Suprapubic skin (tissue), 4 donors: ENCODE measurements at regions not wholly inside any gene's neighbourhood (a gene's known extent, or its start where the extent isn't known, plus 50 kb on each side); places are given as distances from the start of the nearest gene placed in this dataset.

Source experiments
- DNase-seq, 2 donors: peaks; one replicate each; pipeline ENCODE4 v3.0.0-alpha.2; 2019; ENCODE audit warnings: low spot score in 2 of 2
- H3K27ac ChIP-seq: fragments of 200-600 bp; sonication (generic); one replicate; pipeline ENCODE4 v1.5.1; 2019
- H3K27me3 ChIP-seq: fragments of 200-600 bp; sonication (generic); one replicate; pipeline ENCODE4 v1.5.1; 2019
- H3K36me3 ChIP-seq: fragments of 200-600 bp; sonication (generic); one replicate; pipeline ENCODE4 v1.5.1; 2019
- H3K4me1 ChIP-seq: fragments of 200-600 bp; sonication (generic); one replicate; pipeline ENCODE4 v1.5.1; 2019
- H3K4me3 ChIP-seq: fragments of 200-600 bp; sonication (generic); one replicate; pipeline ENCODE4 v1.5.1; 2019; ENCODE audit warnings: mild to moderate bottlenecking
- H3K9me3 ChIP-seq: fragments of 200-600 bp; sonication (generic); one replicate; pipeline ENCODE4 v1.5.1; 2019
- EP300 ChIP-seq: sonication (generic); formaldehyde crosslinking; IDR thresholded peaks from one replicate; pipeline ENCODE4 v1.6.1; 2017; ENCODE audit warnings: antibody characterized with exemption
- POLR2A ChIP-seq, 2 donors: fragments of 450-650 bp; IDR thresholded peaks; one replicate each; pipeline ENCODE4 v1.6.1; 2017; ENCODE audit warnings: antibody characterized with exemption in 2 of 2, mild to moderate bottlenecking in 2 of 2, moderate library complexity in 2 of 2
- POLR2AphosphoS5 ChIP-seq, 3 donors: sonication (generic); formaldehyde crosslinking; IDR thresholded peaks; one replicate each; pipeline ENCODE4 v1.6.1; 2017; ENCODE audit warnings: antibody characterized with exemption in 3 of 3
- WGBS: methylation state at CpG from one replicate; pipeline ENCODE4 v1.1.5; 2018; 5-methylcytosine and 5-hydroxymethylcytosine counted together
- TF ChIP-seq, protein P1 (sequence below), 2 donors: fragments of 200-600 bp in 1 of 2; fragments of 450-650 bp in 1 of 2; sonication (generic) in 1 of 2; IDR thresholded peaks; one replicate each; pipeline ENCODE4 v1.5.1; 2016 to 2019; ENCODE audit warnings: antibody characterized with exemption in 2 of 2, mild to moderate bottlenecking in 1 of 2, moderate library complexity in 1 of 2

DNA sequence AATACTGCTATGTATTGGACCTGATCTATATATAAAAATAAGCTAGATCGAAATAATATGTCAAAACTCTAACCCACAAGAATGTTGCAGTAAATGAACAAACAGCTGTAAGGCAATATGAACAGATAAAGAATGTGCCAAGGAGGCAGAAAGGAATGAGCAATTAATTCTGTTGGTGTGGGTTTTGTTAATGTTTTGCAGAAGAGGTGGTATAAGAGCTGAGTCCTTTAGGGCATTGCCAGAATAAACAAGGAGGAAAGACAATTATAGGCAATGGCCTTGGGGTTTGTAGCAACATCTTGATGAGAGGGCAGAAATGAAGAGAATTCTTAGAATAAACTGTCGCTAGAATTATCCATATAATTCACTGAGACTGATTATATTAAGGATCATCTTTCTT is 240.9 kb upstream of the GULP1 start:
- Histone ChIP-seq H3K4me3 (no peak overlapping the region), H3K27ac (no peak overlapping the region), H3K9me3 (no peaks in the 10 kb centered on the region), H3K4me1 (no peaks in the 10 kb centered on the region), H3K27me3 (no peaks in the 10 kb centered on the region), H3K36me3 (no peaks in the 10 kb centered on the region)
- no peak for TF ChIP-seq POLR2AphosphoS5 (IDR thresholded peaks at IDR 0.05)
- no peak for TF ChIP-seq POLR2A (IDR thresholded peaks at IDR 0.05)
- TF ChIP-seq, protein P1, sequence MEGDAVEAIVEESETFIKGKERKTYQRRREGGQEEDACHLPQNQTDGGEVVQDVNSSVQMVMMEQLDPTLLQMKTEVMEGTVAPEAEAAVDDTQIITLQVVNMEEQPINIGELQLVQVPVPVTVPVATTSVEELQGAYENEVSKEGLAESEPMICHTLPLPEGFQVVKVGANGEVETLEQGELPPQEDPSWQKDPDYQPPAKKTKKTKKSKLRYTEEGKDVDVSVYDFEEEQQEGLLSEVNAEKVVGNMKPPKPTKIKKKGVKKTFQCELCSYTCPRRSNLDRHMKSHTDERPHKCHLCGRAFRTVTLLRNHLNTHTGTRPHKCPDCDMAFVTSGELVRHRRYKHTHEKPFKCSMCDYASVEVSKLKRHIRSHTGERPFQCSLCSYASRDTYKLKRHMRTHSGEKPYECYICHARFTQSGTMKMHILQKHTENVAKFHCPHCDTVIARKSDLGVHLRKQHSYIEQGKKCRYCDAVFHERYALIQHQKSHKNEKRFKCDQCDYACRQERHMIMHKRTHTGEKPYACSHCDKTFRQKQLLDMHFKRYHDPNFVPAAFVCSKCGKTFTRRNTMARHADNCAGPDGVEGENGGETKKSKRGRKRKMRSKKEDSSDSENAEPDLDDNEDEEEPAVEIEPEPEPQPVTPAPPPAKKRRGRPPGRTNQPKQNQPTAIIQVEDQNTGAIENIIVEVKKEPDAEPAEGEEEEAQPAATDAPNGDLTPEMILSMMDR (IDR thresholded peaks at IDR 0.05) = no peak
- no peak for TF ChIP-seq EP300
- 49% methylated on average over 2 of the region's 2 CpGs for WGBS
- no peak for DNase-seq

DNA sequence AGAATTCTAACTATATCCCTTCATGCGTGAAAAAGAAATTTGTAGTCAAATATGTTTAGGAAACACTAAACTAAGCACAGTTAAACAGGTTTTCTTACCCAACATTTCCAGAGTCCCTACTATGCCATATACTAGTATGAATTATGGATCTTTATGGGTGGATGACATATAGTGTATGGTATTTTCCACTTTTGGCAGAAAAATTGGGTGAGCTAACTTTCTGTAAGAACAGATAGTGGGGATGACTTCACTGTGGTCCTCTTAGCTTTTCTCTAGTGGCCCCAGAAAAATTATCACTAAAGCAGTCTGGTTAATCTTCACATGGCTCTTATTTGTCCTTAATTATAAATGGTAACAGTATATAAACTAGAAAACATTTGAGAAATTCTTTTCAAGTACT is 240.0 kb upstream of the GULP1 start:
- no peak for TF ChIP-seq POLR2A (IDR thresholded peaks at IDR 0.05)
- TF ChIP-seq, protein P1 (IDR thresholded peaks at IDR 0.05) = no peak
- TF ChIP-seq EP300 = no peak
- no peak for TF ChIP-seq POLR2AphosphoS5 (IDR thresholded peaks at IDR 0.05)
- Histone ChIP-seq H3K4me1 (no peaks in the 10 kb centered on the region), H3K4me3 (no peak overlapping the region), H3K27me3 (no peaks in the 10 kb centered on the region), H3K27ac (no peak overlapping the region), H3K36me3 (no peaks in the 10 kb centered on the region), H3K9me3 (no peaks in the 10 kb centered on the region)
- WGBS = 95% methylated on average over 1 of the region's 1 CpG
- no peak for DNase-seq

DNA sequence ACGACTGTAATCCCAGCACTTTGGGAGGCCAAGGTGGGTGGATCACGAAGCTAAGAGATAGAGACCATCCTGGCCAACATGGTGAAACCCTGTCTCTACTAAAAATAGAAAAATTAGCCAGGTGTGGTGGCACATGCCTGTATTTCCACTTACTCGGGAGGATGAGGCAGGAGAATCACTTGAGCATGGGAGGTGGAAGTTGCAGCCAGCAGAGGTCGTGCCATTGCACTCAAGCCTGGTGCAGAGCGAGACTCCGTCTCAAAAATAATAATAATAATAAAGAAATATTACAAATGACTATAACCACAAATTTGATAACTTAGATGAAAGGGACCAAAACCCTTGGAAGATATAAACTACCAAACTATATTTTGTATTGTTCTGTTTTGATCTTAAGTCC is 226.3 kb upstream of the GULP1 start:
- DNase-seq = no peak
- 82% methylated on average over 6 of the region's 6 CpGs for WGBS
- Histone ChIP-seq H3K36me3 (no peaks in the 10 kb centered on the region), H3K4me3 (no peak overlapping the region), H3K9me3 (no peaks in the 10 kb centered on the region), H3K27me3 (no peaks in the 10 kb centered on the region), H3K27ac (no peak overlapping the region), H3K4me1 (no peaks in the 10 kb centered on the region)
- TF ChIP-seq EP300 (no peak), POLR2AphosphoS5 (IDR thresholded peaks at IDR 0.05) (no peak), POLR2A (IDR thresholded peaks at IDR 0.05) (no peak)
- TF ChIP-seq, protein P1 (IDR thresholded peaks at IDR 0.05) = no peak

DNA sequence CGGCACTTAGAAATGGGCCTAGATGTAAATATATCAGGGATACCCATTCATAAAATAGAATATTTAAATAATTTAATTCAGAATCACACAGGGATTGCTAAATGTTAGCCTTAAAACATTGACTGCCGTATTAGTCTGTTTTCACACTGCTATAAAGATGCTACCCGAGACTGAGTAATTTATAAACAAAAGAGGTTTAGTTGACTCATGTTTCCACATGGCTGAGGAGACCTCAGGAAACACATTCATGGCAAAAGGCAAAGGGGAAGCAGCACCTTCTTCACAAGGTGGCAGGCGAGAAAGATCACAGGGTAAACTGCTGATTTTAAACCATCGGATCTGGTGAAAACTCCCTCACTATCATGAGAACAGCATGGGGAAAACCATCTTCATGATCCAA is 223.6 kb upstream of the GULP1 start:
- no peaks in the 10 kb centered on the region for H3K27me3 ChIP-seq
- TF ChIP-seq, protein P1 (IDR thresholded peaks at IDR 0.05) = no peak
- TF ChIP-seq POLR2A (IDR thresholded peaks at IDR 0.05) (no peak), POLR2AphosphoS5 (IDR thresholded peaks at IDR 0.05) (no peak), EP300 (no peak)
- H3K27ac ChIP-seq = no peak overlapping the region
- no peak for DNase-seq
- no peak overlapping the region for H3K4me3 ChIP-seq
- H3K36me3 ChIP-seq = no peaks in the 10 kb centered on the region
- WGBS = 56% methylated on average over 5 of the region's 5 CpGs
- H3K9me3 ChIP-seq = no peaks in the 10 kb centered on the region
- no peaks in the 10 kb centered on the region for H3K4me1 ChIP-seq

DNA sequence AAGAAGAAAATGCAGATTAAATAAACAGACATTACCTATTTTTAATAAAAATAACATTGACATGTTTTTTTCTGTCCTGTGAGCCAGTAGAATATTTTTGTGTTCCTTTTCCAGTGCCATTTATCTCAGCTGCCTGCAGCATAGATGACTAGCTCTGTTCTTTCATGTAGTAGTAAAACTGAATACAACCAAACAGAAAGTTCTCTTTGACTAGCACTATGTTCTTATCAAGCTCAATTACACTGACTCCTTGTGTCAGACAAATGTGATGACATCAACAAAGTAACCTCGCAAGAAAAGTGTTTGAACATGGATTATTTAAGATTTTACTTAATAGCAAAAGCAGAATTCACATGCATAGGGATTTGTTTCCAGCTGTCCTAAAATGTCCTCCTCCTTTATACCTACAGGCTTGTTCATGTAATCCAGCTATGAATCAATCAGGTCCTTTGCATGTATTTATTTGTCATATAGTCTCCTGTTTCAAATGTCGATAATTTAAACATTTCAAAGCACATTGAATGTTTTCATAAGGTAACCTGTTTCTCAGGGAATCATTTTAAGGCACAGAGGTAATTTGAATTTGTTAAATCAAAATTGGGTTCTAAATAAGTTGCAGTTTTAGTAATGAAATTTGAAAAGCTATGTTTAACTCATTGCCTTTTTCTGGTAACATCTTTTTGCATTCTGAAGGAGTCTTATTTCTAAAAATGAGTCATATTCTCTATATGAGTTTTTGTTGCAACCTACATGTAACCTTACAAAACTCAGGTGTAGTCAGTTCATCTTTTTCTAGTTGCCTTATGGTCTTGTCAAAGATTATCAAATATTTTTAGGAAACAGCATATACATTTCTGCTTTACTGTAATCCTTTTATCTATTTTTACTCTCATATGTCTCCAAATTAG is 215.3 kb upstream of the GULP1 start:
- H3K4me1 ChIP-seq = no peaks in the 10 kb centered on the region
- H3K27me3 ChIP-seq = no peaks in the 10 kb centered on the region
- peaks cover 3% of the 10 kb centered on the region for H3K9me3 ChIP-seq
- DNase-seq = no peak
- H3K27ac ChIP-seq = no peak overlapping the region
- no peak overlapping the region for H3K4me3 ChIP-seq
- H3K36me3 ChIP-seq = no peaks in the 10 kb centered on the region
- 52% methylated on average over 2 of the region's 2 CpGs for WGBS
- TF ChIP-seq POLR2A (IDR thresholded peaks at IDR 0.05) (no peak), POLR2AphosphoS5 (IDR thresholded peaks at IDR 0.05) (no peak)
